ENCODE measurements at regions not wholly inside any gene's neighbourhood (a gene's known extent, or its start where the extent isn't known, plus 50 kb on each side); places are given as distances from the start of the nearest gene placed in this dataset.

DNA sequence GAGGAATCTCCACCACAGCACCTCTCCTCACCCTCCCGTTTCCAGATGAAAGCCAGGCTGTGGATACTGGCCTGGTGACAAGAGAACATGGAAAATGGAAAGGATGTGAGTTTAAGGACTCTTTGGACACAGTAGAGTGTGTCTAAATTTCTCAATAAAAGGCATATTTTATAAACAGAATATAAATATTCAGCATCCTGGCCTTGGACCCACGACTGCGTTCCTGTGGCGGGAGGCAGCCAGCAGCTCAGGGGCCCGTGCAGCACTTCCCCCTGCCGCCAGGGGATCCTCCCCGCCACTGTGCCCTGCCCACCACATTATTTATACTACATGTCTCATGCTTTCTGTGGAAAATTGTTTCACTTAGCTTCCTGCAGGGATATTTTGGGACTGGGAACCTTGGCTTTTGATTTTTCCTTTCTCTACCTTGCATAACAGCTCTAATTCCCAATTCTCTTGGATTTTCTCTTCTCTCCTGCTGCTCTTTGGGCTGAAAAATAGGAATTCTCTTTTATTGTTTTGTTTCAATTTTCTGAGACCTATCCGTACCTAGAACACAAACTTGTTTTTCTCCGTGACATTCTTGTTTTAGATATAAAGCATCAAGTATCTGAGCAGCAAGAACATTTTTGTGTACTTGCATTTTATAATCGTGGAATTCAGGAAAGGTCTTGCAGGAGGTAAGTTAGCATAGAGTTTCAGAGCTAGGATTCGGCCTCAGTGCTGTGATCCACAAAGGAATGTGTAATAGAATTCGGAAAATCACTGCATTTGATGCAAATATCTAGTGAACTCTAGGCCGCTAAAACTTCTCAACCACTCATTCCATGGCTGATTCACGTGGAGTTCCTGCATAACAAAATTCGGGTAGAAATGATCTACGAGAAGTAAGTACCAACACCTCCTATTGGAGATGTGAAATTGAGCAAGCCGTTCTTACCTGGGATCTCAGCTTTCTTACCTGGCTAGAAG lies 107.7 kb upstream of the SPATA13 start:
- Histone ChIP-seq H3K9ac (ENCODE audit: low read length) (no peak overlapping the region), H3K27me3 (ENCODE audit: low read length) (no peaks in the 10 kb centered on the region)

DNA sequence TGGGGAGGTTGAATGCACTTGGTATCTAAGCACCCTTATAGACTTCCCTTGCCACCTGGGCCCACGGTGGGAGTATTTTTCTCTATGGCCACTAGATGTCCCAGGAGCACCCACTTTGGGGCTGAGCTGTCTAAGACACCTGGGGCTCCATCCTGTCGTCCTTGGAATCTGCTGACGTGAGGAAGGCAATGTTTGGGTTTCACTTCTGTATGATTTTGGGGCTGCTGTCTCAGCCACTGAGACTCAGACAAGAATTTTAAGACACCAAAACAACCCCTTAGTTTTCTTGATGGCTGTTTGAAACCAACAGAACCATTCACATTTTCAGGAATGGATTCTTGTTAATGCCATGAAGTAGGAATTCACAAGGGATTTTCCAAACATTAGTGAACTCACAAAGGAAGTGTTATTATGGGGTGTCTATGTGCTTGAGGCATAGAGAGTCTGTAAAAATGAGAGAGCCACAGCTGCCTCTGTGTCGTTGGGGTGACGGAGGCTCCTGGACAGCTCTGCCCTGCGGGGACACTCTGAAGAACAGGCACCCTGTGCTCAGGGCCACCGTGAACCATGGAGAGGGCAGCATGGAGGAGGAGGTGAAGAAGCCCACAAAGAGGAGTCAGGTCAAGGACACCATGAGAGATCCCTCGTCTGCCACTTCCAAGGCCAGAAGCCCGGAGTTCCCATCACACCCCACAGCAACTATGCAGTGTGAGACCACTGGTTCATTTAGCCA lies 106.8 kb upstream of the SPATA13 start:
- Histone ChIP-seq H3K4me1 (ENCODE audit: low read length) (no peaks in the 10 kb centered on the region), H3K36me3 (ENCODE audit: insufficient read depth, low read length) (no peaks in the 10 kb centered on the region)

More for the DNA sequence above, 107.7 kb upstream of the SPATA13 start:
- Histone ChIP-seq H3K9me3 (ENCODE audit: low read length) (no peaks in the 10 kb centered on the region), H4K20me1 (ENCODE audit: insufficient read depth, low read depth, low read length) (no peaks in the 10 kb centered on the region), H3K4me3 (ENCODE audit: low read length) (no peak overlapping the region), H2AFZ (ENCODE audit: low read length) (no peak overlapping the region), H3K4me1 (ENCODE audit: low read length) (no peaks in the 10 kb centered on the region), H3K36me3 (ENCODE audit: insufficient read depth, low read length) (no peaks in the 10 kb centered on the region), H3K27ac (ENCODE audit: low read length) (no peak overlapping the region), H3K4me2 (ENCODE audit: low read depth, low read length, poor library complexity, severe bottlenecking) (no peak overlapping the region), H3K79me2 (ENCODE audit: low read length) (no peaks in the 10 kb centered on the region), H3K9me2 (replicated peaks; ENCODE audit: insufficient read depth, low read length) (no peaks in the 10 kb centered on the region)
- no peak for DNase-seq

DNA sequence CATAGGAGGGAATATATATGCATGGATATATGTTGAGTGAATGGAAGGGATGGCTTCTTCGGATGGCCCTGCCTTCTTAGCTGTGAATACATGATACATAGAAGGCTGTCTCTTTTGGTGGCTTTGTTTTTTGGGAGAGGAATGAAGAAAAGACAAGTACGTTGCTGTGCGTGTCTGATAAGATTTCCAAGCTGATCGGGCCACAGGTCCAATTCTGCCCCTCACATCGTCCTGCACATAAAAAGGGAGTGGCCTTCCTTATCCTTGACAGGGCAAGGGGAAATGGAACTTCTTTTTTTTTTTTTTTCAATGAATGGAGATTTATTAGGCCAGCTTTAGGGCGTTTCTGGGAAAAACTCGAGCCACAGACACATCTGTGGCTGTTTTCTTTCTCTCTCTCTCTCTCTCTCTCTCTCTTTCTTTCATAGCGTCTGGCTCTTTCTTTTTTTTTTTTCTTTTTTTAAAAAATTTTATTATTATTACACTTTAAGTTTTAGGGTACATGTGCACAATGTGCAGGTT lies 103.8 kb upstream of the SPATA13 start:
- Histone ChIP-seq H3K4me2 (ENCODE audit: low read depth, low read length, poor library complexity, severe bottlenecking) (no peak overlapping the region), H3K27ac (ENCODE audit: low read length) (no peak overlapping the region), H3K9me3 (ENCODE audit: low read length) (no peaks in the 10 kb centered on the region), H3K9me2 (replicated peaks; ENCODE audit: insufficient read depth, low read length) (no peaks in the 10 kb centered on the region), H3K4me3 (ENCODE audit: low read length) (no peak overlapping the region), H4K20me1 (ENCODE audit: insufficient read depth, low read depth, low read length) (no peaks in the 10 kb centered on the region), H3K27me3 (ENCODE audit: low read length) (no peaks in the 10 kb centered on the region), H3K9ac (ENCODE audit: low read length) (no peak overlapping the region), H2AFZ (ENCODE audit: low read length) (no peak overlapping the region), H3K4me1 (ENCODE audit: low read length) (peaks cover 5% of the 10 kb centered on the region), H3K36me3 (ENCODE audit: insufficient read depth, low read length) (no peaks in the 10 kb centered on the region), H3K79me2 (ENCODE audit: low read length) (no peaks in the 10 kb centered on the region)
- no peak for DNase-seq

More for the DNA sequence above, 106.8 kb upstream of the SPATA13 start:
- H3K79me2 ChIP-seq (ENCODE audit: low read length): no peaks in the 10 kb centered on the region
- H2AFZ ChIP-seq (ENCODE audit: low read length): no peak overlapping the region
- peak; percentile 86 for DNase-seq
- no peaks in the 10 kb centered on the region for H3K27me3 ChIP-seq (ENCODE audit: low read length)
- H3K4me3 ChIP-seq (ENCODE audit: low read length): no peak overlapping the region
- H3K9me3 ChIP-seq (ENCODE audit: low read length): no peaks in the 10 kb centered on the region
- no peak overlapping the region for H3K9ac ChIP-seq (ENCODE audit: low read length)
- H3K27ac ChIP-seq (ENCODE audit: low read length): no peak overlapping the region
- no peaks in the 10 kb centered on the region for H3K9me2 ChIP-seq (replicated peaks; ENCODE audit: insufficient read depth, low read length)
- H3K4me2 ChIP-seq (ENCODE audit: low read depth, low read length, poor library complexity, severe bottlenecking): no peak overlapping the region
- H4K20me1 ChIP-seq (ENCODE audit: insufficient read depth, low read depth, low read length): no peaks in the 10 kb centered on the region

DNA sequence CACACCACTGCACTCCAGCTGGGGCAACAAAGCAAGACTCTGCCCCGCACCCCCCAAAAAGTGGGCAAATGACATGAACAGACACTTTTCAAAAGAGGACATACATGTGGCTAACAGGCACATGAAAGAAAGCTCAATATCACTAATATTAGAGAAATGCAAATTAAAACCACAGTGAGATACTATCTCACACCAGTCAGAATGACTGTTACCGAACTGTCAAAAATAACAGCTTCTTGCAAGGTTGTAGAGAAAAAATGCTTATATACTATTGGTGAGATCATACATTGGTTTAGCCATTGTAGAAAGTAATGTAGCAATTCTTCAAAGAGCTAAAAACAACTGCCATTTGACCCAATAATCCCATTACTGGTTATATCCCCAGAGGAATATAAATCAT lies 99.5 kb upstream of the SPATA13 start:
- Histone ChIP-seq H3K27me3 (ENCODE audit: low read length) (no peaks in the 10 kb centered on the region), H3K36me3 (ENCODE audit: insufficient read depth, low read length) (no peaks in the 10 kb centered on the region), H2AFZ (ENCODE audit: low read length) (no peak overlapping the region), H3K4me1 (ENCODE audit: low read length) (peaks cover 5% of the 10 kb centered on the region), H3K9ac (ENCODE audit: low read length) (no peak overlapping the region), H3K9me2 (replicated peaks; ENCODE audit: insufficient read depth, low read length) (no peaks in the 10 kb centered on the region), H3K9me3 (ENCODE audit: low read length) (no peaks in the 10 kb centered on the region), H3K79me2 (ENCODE audit: low read length) (no peaks in the 10 kb centered on the region), H3K4me3 (ENCODE audit: low read length) (no peak overlapping the region), H3K4me2 (ENCODE audit: low read depth, low read length, poor library complexity, severe bottlenecking) (no peak overlapping the region), H3K27ac (ENCODE audit: low read length) (no peak overlapping the region), H4K20me1 (ENCODE audit: insufficient read depth, low read depth, low read length) (no peaks in the 10 kb centered on the region)
- no peak for DNase-seq

GRCh38 chr13:24063281-24063877 lies 97.1 kb upstream of the SPATA13 start:
- H2AFZ ChIP-seq (ENCODE audit: low read length): no peak overlapping the region
- H3K9me3 ChIP-seq (ENCODE audit: low read length): no peaks in the 10 kb centered on the region
- no peak overlapping the region for H3K27ac ChIP-seq (ENCODE audit: low read length)
- no peaks in the 10 kb centered on the region for H3K79me2 ChIP-seq (ENCODE audit: low read length)
- H3K27me3 ChIP-seq (ENCODE audit: low read length): 0 out of 2 replicates have a peak, but pooled peaks cover 1% of the 10 kb centered on the region
- H3K4me2 ChIP-seq (ENCODE audit: low read depth, low read length, poor library complexity, severe bottlenecking): no peak overlapping the region
- DNase-seq: no peak
- peaks cover 5% of the 10 kb centered on the region for H3K4me1 ChIP-seq (ENCODE audit: low read length)
- H4K20me1 ChIP-seq (ENCODE audit: insufficient read depth, low read depth, low read length): no peaks in the 10 kb centered on the region
- no peak overlapping the region for H3K9ac ChIP-seq (ENCODE audit: low read length)
- H3K36me3 ChIP-seq (ENCODE audit: insufficient read depth, low read length): no peaks in the 10 kb centered on the region
- no peaks in the 10 kb centered on the region for H3K9me2 ChIP-seq (replicated peaks; ENCODE audit: insufficient read depth, low read length)
- no peak overlapping the region for H3K4me3 ChIP-seq (ENCODE audit: low read length)

DNA sequence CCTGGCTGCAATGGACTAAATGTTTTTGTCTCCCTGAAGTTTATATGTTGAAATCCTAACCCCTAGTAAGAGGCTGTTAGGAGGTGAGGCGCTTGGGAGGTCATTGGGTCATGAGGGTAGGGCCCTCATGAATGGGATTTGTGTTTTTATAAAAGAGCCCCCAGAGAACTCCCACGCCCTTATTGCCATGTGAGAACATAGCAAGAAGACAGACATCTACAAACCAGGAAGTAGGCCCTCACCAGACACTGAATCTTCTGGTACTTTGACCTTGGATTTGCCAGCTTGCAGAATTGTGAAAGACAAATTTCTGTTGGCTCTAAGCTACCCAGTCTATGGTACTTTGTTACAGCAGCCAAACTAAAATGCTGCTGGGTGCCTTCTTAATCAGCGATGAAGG lies 96.1 kb upstream of the SPATA13 start:
- Histone ChIP-seq H3K36me3 (ENCODE audit: insufficient read depth, low read length) (no peaks in the 10 kb centered on the region), H3K9me2 (replicated peaks; ENCODE audit: insufficient read depth, low read length) (no peaks in the 10 kb centered on the region), H3K79me2 (ENCODE audit: low read length) (no peaks in the 10 kb centered on the region), H4K20me1 (ENCODE audit: insufficient read depth, low read depth, low read length) (no peaks in the 10 kb centered on the region), H2AFZ (ENCODE audit: low read length) (no peak overlapping the region), H3K4me2 (ENCODE audit: low read depth, low read length, poor library complexity, severe bottlenecking) (no peak overlapping the region), H3K9ac (ENCODE audit: low read length) (no peak overlapping the region), H3K4me3 (ENCODE audit: low read length) (no peak overlapping the region), H3K4me1 (ENCODE audit: low read length) (peaks cover 5% of the 10 kb centered on the region), H3K27ac (ENCODE audit: low read length) (no peak overlapping the region), H3K9me3 (ENCODE audit: low read length) (no peaks in the 10 kb centered on the region), H3K27me3 (ENCODE audit: low read length) (0 out of 2 replicates have a peak, but pooled peaks cover 2% of the 10 kb centered on the region)
- DNase-seq: no peak

GRCh38 chr13:24065176-24065575 lies 95.3 kb upstream of the SPATA13 start:
- Histone ChIP-seq H2AFZ (ENCODE audit: low read length) (no peak overlapping the region), H3K9ac (ENCODE audit: low read length) (no peak overlapping the region), H3K79me2 (ENCODE audit: low read length) (no peaks in the 10 kb centered on the region), H3K36me3 (ENCODE audit: insufficient read depth, low read length) (no peaks in the 10 kb centered on the region), H3K4me3 (ENCODE audit: low read length) (no peak overlapping the region), H3K4me2 (ENCODE audit: low read depth, low read length, poor library complexity, severe bottlenecking) (no peak overlapping the region), H3K27ac (ENCODE audit: low read length) (no peak overlapping the region), H4K20me1 (ENCODE audit: insufficient read depth, low read depth, low read length) (no peaks in the 10 kb centered on the region), H3K9me3 (ENCODE audit: low read length) (no peaks in the 10 kb centered on the region), H3K4me1 (ENCODE audit: low read length) (peaks cover 5% of the 10 kb centered on the region), H3K27me3 (ENCODE audit: low read length) (0 out of 2 replicates have a peak, but pooled peaks cover 2% of the 10 kb centered on the region), H3K9me2 (replicated peaks; ENCODE audit: insufficient read depth, low read length) (no peaks in the 10 kb centered on the region)
- no peak for DNase-seq
